ENCODE measurements at regions not wholly inside any gene's neighbourhood (a gene's known extent, or its start where the extent isn't known, plus 50 kb on each side); places are given as distances from the start of the nearest gene placed in this dataset.

- no peak for TF ChIP-seq POLR2A (IDR thresholded peaks at IDR 0.05)
- TF ChIP-seq, protein P1, sequence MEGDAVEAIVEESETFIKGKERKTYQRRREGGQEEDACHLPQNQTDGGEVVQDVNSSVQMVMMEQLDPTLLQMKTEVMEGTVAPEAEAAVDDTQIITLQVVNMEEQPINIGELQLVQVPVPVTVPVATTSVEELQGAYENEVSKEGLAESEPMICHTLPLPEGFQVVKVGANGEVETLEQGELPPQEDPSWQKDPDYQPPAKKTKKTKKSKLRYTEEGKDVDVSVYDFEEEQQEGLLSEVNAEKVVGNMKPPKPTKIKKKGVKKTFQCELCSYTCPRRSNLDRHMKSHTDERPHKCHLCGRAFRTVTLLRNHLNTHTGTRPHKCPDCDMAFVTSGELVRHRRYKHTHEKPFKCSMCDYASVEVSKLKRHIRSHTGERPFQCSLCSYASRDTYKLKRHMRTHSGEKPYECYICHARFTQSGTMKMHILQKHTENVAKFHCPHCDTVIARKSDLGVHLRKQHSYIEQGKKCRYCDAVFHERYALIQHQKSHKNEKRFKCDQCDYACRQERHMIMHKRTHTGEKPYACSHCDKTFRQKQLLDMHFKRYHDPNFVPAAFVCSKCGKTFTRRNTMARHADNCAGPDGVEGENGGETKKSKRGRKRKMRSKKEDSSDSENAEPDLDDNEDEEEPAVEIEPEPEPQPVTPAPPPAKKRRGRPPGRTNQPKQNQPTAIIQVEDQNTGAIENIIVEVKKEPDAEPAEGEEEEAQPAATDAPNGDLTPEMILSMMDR (IDR thresholded peaks at IDR 0.05): no peak
These were observed 56.7 kb upstream of the ZNF236 start for GRCh38 chr18:76765649-76766048.

All from thyroid gland (tissue), 4 donors.